Fibroblast of lung (primary cell): ENCODE measurements at regions not wholly inside any gene's neighbourhood (a gene's known extent, or its start where the extent isn't known, plus 50 kb on each side); places are given as distances from the start of the nearest gene placed in this dataset.

ENCODE experiments used
- EZH2 ChIP-seq: IDR thresholded peaks from 2 replicates; pipeline ENCODE4 v1.5.1; 2012; ENCODE audit warnings: low read length, control low read depth, mild to moderate bottlenecking; ENCODE audit errors: missing control alignments
- TF ChIP-seq, protein P1 (sequence below), 2 donors: IDR thresholded peaks in 1 of 2; conservative IDR thresholded peaks in 1 of 2; 1 replicate in 1 of 2; 2 replicates in 1 of 2; pipeline ENCODE4 v1.5.1; 2011 to 2012; ENCODE audit warnings: low read length in 2 of 2, control low read depth in 1 of 2, inconsistent platforms in 1 of 2, low read depth in 1 of 2, mild to moderate bottlenecking in 1 of 2

GRCh38 chr3:181899702-181900101 lies 188.0 kb downstream of the SOX2 start:
- TF ChIP-seq, protein P1, sequence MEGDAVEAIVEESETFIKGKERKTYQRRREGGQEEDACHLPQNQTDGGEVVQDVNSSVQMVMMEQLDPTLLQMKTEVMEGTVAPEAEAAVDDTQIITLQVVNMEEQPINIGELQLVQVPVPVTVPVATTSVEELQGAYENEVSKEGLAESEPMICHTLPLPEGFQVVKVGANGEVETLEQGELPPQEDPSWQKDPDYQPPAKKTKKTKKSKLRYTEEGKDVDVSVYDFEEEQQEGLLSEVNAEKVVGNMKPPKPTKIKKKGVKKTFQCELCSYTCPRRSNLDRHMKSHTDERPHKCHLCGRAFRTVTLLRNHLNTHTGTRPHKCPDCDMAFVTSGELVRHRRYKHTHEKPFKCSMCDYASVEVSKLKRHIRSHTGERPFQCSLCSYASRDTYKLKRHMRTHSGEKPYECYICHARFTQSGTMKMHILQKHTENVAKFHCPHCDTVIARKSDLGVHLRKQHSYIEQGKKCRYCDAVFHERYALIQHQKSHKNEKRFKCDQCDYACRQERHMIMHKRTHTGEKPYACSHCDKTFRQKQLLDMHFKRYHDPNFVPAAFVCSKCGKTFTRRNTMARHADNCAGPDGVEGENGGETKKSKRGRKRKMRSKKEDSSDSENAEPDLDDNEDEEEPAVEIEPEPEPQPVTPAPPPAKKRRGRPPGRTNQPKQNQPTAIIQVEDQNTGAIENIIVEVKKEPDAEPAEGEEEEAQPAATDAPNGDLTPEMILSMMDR (conservative IDR thresholded peaks at IDR 0.05 in 1 of 2, IDR thresholded peaks at IDR 0.05 in 1 of 2; ENCODE audit: low read depth in 1 of 2, low read length in 2 of 2): no peak
- no peak for TF ChIP-seq EZH2
